ENCODE measurements at regions not wholly inside any gene's neighbourhood (a gene's known extent, or its start where the extent isn't known, plus 50 kb on each side); places are given as distances from the start of the nearest gene placed in this dataset.
A peak's percentile ranks its signal among the peaks of the same experiment; 100 is the strongest.

DNA sequence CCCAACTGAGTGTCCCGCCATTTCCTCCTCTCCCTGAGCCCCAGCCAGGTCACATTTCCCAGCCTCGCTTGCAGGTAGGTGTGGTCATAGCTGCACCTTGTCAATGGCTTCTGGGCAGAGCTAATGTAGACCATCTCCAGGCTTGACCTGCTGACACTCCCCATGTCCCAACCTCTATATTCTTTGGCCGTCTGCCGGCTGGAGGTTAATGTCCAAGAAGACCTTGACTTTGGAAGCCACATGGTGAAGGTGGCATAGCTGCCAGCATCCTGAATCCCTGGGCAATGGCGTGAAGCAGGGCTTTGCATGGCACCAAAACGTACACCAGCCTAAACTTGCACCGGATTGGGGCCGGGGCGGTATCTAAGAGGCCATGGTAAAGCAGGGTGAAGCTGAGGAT is 88.3 kb downstream of the SPP2 start:
- TF ChIP-seq, protein P1, sequence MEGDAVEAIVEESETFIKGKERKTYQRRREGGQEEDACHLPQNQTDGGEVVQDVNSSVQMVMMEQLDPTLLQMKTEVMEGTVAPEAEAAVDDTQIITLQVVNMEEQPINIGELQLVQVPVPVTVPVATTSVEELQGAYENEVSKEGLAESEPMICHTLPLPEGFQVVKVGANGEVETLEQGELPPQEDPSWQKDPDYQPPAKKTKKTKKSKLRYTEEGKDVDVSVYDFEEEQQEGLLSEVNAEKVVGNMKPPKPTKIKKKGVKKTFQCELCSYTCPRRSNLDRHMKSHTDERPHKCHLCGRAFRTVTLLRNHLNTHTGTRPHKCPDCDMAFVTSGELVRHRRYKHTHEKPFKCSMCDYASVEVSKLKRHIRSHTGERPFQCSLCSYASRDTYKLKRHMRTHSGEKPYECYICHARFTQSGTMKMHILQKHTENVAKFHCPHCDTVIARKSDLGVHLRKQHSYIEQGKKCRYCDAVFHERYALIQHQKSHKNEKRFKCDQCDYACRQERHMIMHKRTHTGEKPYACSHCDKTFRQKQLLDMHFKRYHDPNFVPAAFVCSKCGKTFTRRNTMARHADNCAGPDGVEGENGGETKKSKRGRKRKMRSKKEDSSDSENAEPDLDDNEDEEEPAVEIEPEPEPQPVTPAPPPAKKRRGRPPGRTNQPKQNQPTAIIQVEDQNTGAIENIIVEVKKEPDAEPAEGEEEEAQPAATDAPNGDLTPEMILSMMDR (IDR thresholded peaks at IDR 0.05) = no peak
- DNase-seq = no peak
- intact Hi-C loops (cut with DNase I) = loop anchor here in 8 of 10 donors (5.0 to 10.0 kb wide), 8 partner anchors 146 to 978 kb away; no protein-coding TSS in a partner anchor

DNA sequence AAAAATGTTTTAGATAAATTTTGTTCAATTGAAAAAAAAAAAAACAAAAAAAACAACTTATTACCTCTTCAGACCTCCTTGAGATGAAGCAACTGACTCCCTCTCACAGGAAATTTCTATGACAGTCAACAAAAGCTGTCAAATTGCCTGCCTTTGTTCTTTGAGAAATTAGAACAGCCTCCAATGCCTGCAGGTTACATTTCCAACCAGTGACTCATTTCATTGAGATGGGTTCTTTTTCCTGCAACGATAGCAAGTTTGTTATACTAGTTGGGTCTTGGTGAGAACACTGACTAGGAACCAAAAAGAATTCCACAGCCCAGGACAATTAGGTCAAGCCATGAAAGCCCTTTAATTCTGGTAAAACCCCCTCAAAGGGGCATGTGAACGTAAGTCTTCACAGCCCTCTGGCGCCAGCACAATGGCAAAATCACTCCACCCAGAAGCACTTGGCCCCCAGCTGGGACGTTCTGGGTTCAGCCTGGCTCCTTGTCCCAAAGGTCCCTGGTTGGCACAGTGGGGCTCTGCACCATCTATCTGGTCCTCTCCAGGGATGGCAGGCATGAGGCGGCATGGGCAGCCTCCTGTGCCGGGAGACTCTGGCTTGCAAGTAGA is 87.0 kb downstream of the SPP2 start:
- Histone ChIP-seq H3K9me3 (peaks cover 0 to 7% (median 0%) of the 10 kb centered on the region in 11 donors), H3K27ac (no peak overlapping the region), H3K27me3 (peaks cover 0 to 36% (median 24%) of the 10 kb centered on the region in 7 donors), H3K4me3 (no peak overlapping the region), H3K4me1 (peaks cover 0 to 18% (median 0%) of the 10 kb centered on the region in 9 donors), H3K36me3 (no peaks in the 10 kb centered on the region)
- ATAC-seq (no peak), DNase-seq (no peak)
- TF ChIP-seq, protein P1 (IDR thresholded peaks at IDR 0.05) = no peak
- intact Hi-C loops (cut with DNase I) = loop anchor here in 8 of 10 donors (5.0 to 10.0 kb wide), 8 partner anchors 147 to 980 kb away; no protein-coding TSS in a partner anchor
- 79 to 81% methylated on average over 6 of the region's 6 CpGs for WGBS, 2 donors

More for the DNA sequence above, 88.3 kb downstream of the SPP2 start:
- Histone ChIP-seq H3K36me3 (no peaks in the 10 kb centered on the region), H3K9me3 (peaks cover 0 to 7% (median 0%) of the 10 kb centered on the region in 11 donors), H3K4me1 (peaks cover 0 to 18% (median 0%) of the 10 kb centered on the region in 9 donors), H3K27ac (no peak overlapping the region), H3K4me3 (no peak overlapping the region), H3K27me3 (peaks cover 0 to 27% (median 16%) of the 10 kb centered on the region in 7 donors)
- no peak for ATAC-seq
- WGBS, 2 donors = 92 to 93% methylated on average over 9 of the region's 9 CpGs

DNA sequence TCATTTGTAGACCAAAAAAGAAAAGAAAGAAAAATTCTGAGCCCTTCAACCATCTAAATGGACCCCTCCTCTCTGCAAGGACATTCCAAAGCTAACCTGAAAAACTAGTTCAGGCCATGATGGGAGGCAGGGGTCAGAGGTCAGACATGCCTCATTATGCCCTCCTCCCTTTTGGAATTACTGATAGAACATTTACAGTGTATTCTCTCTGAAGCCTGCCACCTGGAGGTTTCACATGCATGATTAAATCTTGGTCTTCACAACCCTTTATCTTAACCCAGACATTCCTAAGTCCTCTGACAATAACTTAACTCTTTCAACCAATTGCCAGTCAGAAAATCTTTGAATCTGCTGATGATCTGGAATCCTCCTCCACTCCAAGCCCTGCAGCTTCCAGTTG is 86.0 kb downstream of the SPP2 start:
- Histone ChIP-seq H3K27me3 (peaks cover 0 to 44% (median 24%) of the 10 kb centered on the region in 7 donors), H3K36me3 (no peaks in the 10 kb centered on the region), H3K4me3 (no peak overlapping the region), H3K9me3 (peaks cover 0 to 7% (median 0%) of the 10 kb centered on the region in 11 donors), H3K27ac (no peak overlapping the region), H3K4me1 (peaks cover 0 to 18% (median 0%) of the 10 kb centered on the region in 9 donors)
- DNase-seq (no peak), ATAC-seq (no peak)
- TF ChIP-seq, protein P1 (IDR thresholded peaks at IDR 0.05) = no peak
- intact Hi-C loops (cut with DNase I) = loop anchor here in 8 of 10 donors (5.0 to 10.0 kb wide), 8 partner anchors 148 to 981 kb away; no protein-coding TSS in a partner anchor

DNA sequence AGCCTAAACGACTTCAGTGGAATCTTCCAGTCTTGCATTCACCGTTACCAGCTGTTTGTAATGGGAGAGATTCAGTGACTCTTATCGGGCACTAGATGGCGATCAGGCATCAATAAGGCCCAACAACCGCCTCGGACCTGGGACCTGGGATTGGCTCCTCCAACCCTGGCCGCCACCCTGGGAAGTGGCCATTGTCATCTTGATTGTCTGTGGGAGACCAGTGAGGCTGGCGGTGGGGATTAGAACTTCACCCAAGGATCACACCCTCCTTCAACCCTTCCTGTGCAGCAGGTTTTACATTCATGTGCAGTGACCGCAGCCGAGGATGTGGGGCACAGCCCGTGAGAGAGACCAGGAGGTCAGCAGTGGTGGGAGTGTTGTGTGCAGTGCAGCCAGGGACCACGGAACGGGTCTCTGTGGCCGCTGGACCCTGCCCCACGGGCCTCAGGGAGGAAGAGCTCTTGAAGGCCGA is 85.3 kb downstream of the SPP2 start:
- no peak overlapping the region for H3K27ac ChIP-seq
- peak; percentile 42 to 81 (median 66) for ATAC-seq
- WGBS, 2 donors = 32 to 35% methylated on average over 16 of the region's 16 CpGs
- no peak overlapping the region for H3K4me3 ChIP-seq
- no peaks in the 10 kb centered on the region for H3K36me3 ChIP-seq
- DNase-seq = peak; percentile 25 to 29
- intact Hi-C loops (cut with DNase I) = loop anchor here (1.0 to 10.0 kb wide), 11 partner anchors 149 to 982 kb away; no protein-coding TSS in a partner anchor
- peaks cover 0 to 18% (median 0%) of the 10 kb centered on the region in 9 donors for H3K4me1 ChIP-seq
- H3K27me3 ChIP-seq = peaks cover 0 to 38% (median 24%) of the 10 kb centered on the region in 7 donors
- TF ChIP-seq, protein P1 (IDR thresholded peaks at IDR 0.05) = peak; percentile 54 to 86 (median 80)
- H3K9me3 ChIP-seq = peaks cover 0 to 7% (median 0%) of the 10 kb centered on the region in 11 donors

Measured in heart right ventricle (tissue), 16 donors.